ENCODE measurements at regions not wholly inside any gene's neighbourhood (a gene's known extent, or its start where the extent isn't known, plus 50 kb on each side); places are given as distances from the start of the nearest gene placed in this dataset.

GRCh38 chr1:203985676-203986075 is 87.2 kb upstream of the SOX13 start:
- Histone ChIP-seq H3K4me3 (no peak overlapping the region), H3K36me3 (no peaks in the 10 kb centered on the region), H3K27me3 (no peaks in the 10 kb centered on the region), H3K9me3 (no peaks in the 10 kb centered on the region), H3K27ac (no peak overlapping the region), H3K4me1 (peaks cover 0 to 33% (median 2%) of the 10 kb centered on the region in 4 donors)
- TF ChIP-seq EP300 (IDR thresholded peaks at IDR 0.05) (no peak), POLR2A (IDR thresholded peaks at IDR 0.05) (no peak), CTCF (IDR thresholded peaks at IDR 0.05) (no peak)
- no peak for DNase-seq (ENCODE audit: low spot score in 2 of 2)
- WGBS, 2 donors = 74 to 77% methylated on average over 2 of the region's 2 CpGs

- H3K9me3 ChIP-seq = no peaks in the 10 kb centered on the region
- TF ChIP-seq EP300 (IDR thresholded peaks at IDR 0.05) = no peak
- TF ChIP-seq POLR2A (IDR thresholded peaks at IDR 0.05) = no peak
- no peak for TF ChIP-seq CTCF (IDR thresholded peaks at IDR 0.05)
- no peak overlapping the region for H3K4me3 ChIP-seq
- 57 to 60% methylated on average over 5 of the region's 5 CpGs for WGBS, 2 donors
- H3K27ac ChIP-seq = peak overlapping the region in 2 of 4 donors; percentile 60 to 64
- H3K36me3 ChIP-seq = no peaks in the 10 kb centered on the region
- no peaks in the 10 kb centered on the region for H3K27me3 ChIP-seq
- H3K4me1 ChIP-seq = peaks cover 0 to 33% (median 2%) of the 10 kb centered on the region in 4 donors
- DNase-seq (ENCODE audit: low spot score in 2 of 2) = peak in 1 of 2 donors; percentile 18
Observed at GRCh38 chr1:203986887-203987461, 85.9 kb upstream of the SOX13 start.

GRCh38 chr1:203990118-203990517 is 82.8 kb upstream of the SOX13 start:
- H3K27ac ChIP-seq = no peak overlapping the region
- WGBS, 2 donors = 74 to 80% methylated on average over 8 of the region's 8 CpGs
- H3K27me3 ChIP-seq = no peaks in the 10 kb centered on the region
- no peak overlapping the region for H3K4me3 ChIP-seq
- no peak for DNase-seq (ENCODE audit: low spot score in 2 of 2)
- TF ChIP-seq POLR2A (IDR thresholded peaks at IDR 0.05) (no peak), EP300 (IDR thresholded peaks at IDR 0.05) (no peak), CTCF (IDR thresholded peaks at IDR 0.05) (no peak)
- no peaks in the 10 kb centered on the region for H3K36me3 ChIP-seq
- no peaks in the 10 kb centered on the region for H3K9me3 ChIP-seq
- peaks cover 0 to 33% (median 2%) of the 10 kb centered on the region in 4 donors for H3K4me1 ChIP-seq

GRCh38 chr1:203992440-203992839 is 80.5 kb upstream of the SOX13 start:
- Histone ChIP-seq H3K9me3 (no peaks in the 10 kb centered on the region), H3K4me1 (peaks cover 0 to 25% (median 2%) of the 10 kb centered on the region in 4 donors), H3K27ac (no peak overlapping the region), H3K4me3 (no peak overlapping the region), H3K36me3 (no peaks in the 10 kb centered on the region), H3K27me3 (no peaks in the 10 kb centered on the region)
- no peak for DNase-seq (ENCODE audit: low spot score in 2 of 2)
- no peak for TF ChIP-seq CTCF (IDR thresholded peaks at IDR 0.05)
- TF ChIP-seq EP300 (IDR thresholded peaks at IDR 0.05) = no peak
- TF ChIP-seq POLR2A (IDR thresholded peaks at IDR 0.05) = no peak
- 49 to 73% methylated on average over 2 of the region's 2 CpGs for WGBS, 2 donors

- no peak for DNase-seq (ENCODE audit: low spot score in 2 of 2)
- Histone ChIP-seq H3K4me3 (no peak overlapping the region), H3K4me1 (peaks cover 0 to 22% (median 2%) of the 10 kb centered on the region in 4 donors), H3K27ac (no peak overlapping the region), H3K36me3 (no peaks in the 10 kb centered on the region), H3K27me3 (no peaks in the 10 kb centered on the region), H3K9me3 (no peaks in the 10 kb centered on the region)
- TF ChIP-seq CTCF (IDR thresholded peaks at IDR 0.05) = no peak
- TF ChIP-seq EP300 (IDR thresholded peaks at IDR 0.05) = no peak
- no peak for TF ChIP-seq POLR2A (IDR thresholded peaks at IDR 0.05)
- WGBS, 2 donors = 94% methylated on average over 5 of the region's 5 CpGs
Observed at GRCh38 chr1:203993256-203993655, 79.7 kb upstream of the SOX13 start.

Data from tibial nerve (tissue), 4 donors.